A673 (cell line): ENCODE measurements at regions not wholly inside any gene's neighbourhood (a gene's known extent, or its start where the extent isn't known, plus 50 kb on each side); places are given as distances from the start of the nearest gene placed in this dataset.

ENCODE experiments used
- BruUV-seq: library from RNA; stranded (reverse); fragments of 400-500 nt; replicated peaks from 2 replicates; lab custom pipeline; 2021; lab: Mats Ljungman, UMichigan
- CTCF ChIA-PET: fragments of 300-600 bp; sonication (Branson Sonifier 250); formaldehyde crosslinking; loops from one replicate; lab custom pipeline; 2022; ENCODE audit warnings: antibody characterized with exemption; lab: Charles Lee
- POLR2A ChIA-PET: fragments of 300-600 bp; sonication (Branson Sonifier 250); formaldehyde crosslinking; loops from one replicate; lab custom pipeline; 2022; ENCODE audit warnings: antibody characterized with exemption; ENCODE audit not compliant: low non-redundant PET; lab: Charles Lee
- DNase-seq: peaks from one replicate; pipeline ENCODE4 v3.0.0-alpha.2; 2015; ENCODE audit warnings: low spot score
- H3K27ac ChIP-seq: fragments of 200-600 bp; sonication (generic); 2 replicates; pipeline ENCODE4 v1.5.1; 2016; ENCODE audit warnings: mixed run types, low read depth, mild to moderate bottlenecking, mixed read lengths, antibody characterized with exemption, low read length; ENCODE audit not compliant: poor library complexity, severe bottlenecking
- H3K27me3 ChIP-seq: fragments of 200-600 bp; sonication (generic); replicated peaks from 2 replicates; pipeline ENCODE4 v1.6.1; 2017; ENCODE audit warnings: mixed run types, low read depth, mild to moderate bottlenecking, mixed read lengths, antibody characterized with exemption, low read length; ENCODE audit not compliant: insufficient read depth, poor library complexity
- H3K36me3 ChIP-seq: fragments of 200-600 bp; sonication (generic); 2 replicates; pipeline ENCODE4 v1.6.1; 2016; ENCODE audit warnings: mixed run types, mild to moderate bottlenecking, mixed read lengths, antibody characterized with exemption, low read length; ENCODE audit not compliant: insufficient read depth, poor library complexity, severe bottlenecking
- H3K4me1 ChIP-seq: fragments of 200-600 bp; sonication (generic); 2 replicates; pipeline ENCODE4 v1.6.1; 2017; ENCODE audit warnings: mixed run types, mild to moderate bottlenecking, mixed read lengths, antibody characterized with exemption, low read length; ENCODE audit not compliant: insufficient read depth, poor library complexity, severe bottlenecking
- H3K4me3 ChIP-seq: fragments of 200-600 bp; sonication (generic); 2 replicates; pipeline ENCODE4 v1.5.1; 2016; ENCODE audit warnings: low read depth, mixed run types, mild to moderate bottlenecking, mixed read lengths, low read length; ENCODE audit not compliant: poor library complexity, severe bottlenecking
- H3K9me3 ChIP-seq: fragments of 200-600 bp; sonication (generic); 2 replicates; pipeline ENCODE4 v1.6.1; 2016; ENCODE audit warnings: mixed run types, low read depth, mild to moderate bottlenecking, mixed read lengths, antibody characterized with exemption, low read length; ENCODE audit not compliant: poor library complexity, severe bottlenecking
- CTCF ChIP-seq: fragments of 300-800, 200-600 bp; sonication (generic); conservative IDR thresholded peaks from 2 replicates; pipeline ENCODE4 v1.5.1; 2017; ENCODE audit warnings: low read depth, mild to moderate bottlenecking, antibody characterized with exemption, low read length, moderate library complexity, mixed read lengths
- EZH2 ChIP-seq: fragments of 200-600 bp; sonication (generic); IDR thresholded peaks from 2 replicates; pipeline ENCODE4 v1.6.1; 2017; ENCODE audit warnings: borderline replicate concordance, low read depth, mild to moderate bottlenecking, mixed read lengths, antibody characterized with exemption, low read length; ENCODE audit not compliant: poor library complexity, severe bottlenecking
- intact Hi-C: fragments of 100-400 bp; cut with micrococcal nuclease; formaldehyde crosslinking; loops from one replicate; pipeline ENCODE4 v1.10.0; 2022; ENCODE audit not compliant: unreplicated experiment

- no peaks in the 10 kb centered on the region for H3K36me3 ChIP-seq
- H3K27ac ChIP-seq = no peak overlapping the region
- H3K27me3 ChIP-seq = no peaks in the 10 kb centered on the region
- CTCF ChIA-PET = no interaction called here
- TF ChIP-seq EZH2 = no peak
- no peak for TF ChIP-seq CTCF
- peaks cover 2% of the 10 kb centered on the region for H3K9me3 ChIP-seq
- DNase-seq = no peak
- POLR2A ChIA-PET = no interaction called here
- BruUV-seq = no TSS peak
- H3K4me1 ChIP-seq = no peaks in the 10 kb centered on the region
- H3K4me3 ChIP-seq = no peak overlapping the region
- intact Hi-C loops = no loop called here
Observed at GRCh38 chr12:114903083-114903691, 219.2 kb upstream of the TBX3 start.

GRCh38 chr12:114902665-114903064 is 218.7 kb upstream of the TBX3 start:
- ChIA-PET POLR2A (no interaction called here), CTCF (no interaction called here)
- H3K9me3 ChIP-seq = peaks cover 4% of the 10 kb centered on the region
- intact Hi-C loops = no loop called here
- no peaks in the 10 kb centered on the region for H3K4me1 ChIP-seq
- H3K4me3 ChIP-seq = no peak overlapping the region
- no peak for DNase-seq
- no TSS peak for BruUV-seq
- H3K36me3 ChIP-seq = no peaks in the 10 kb centered on the region
- TF ChIP-seq CTCF = no peak
- no peaks in the 10 kb centered on the region for H3K27me3 ChIP-seq
- H3K27ac ChIP-seq = no peak overlapping the region

GRCh38 chr12:114901316-114901715 is 217.3 kb upstream of the TBX3 start:
- intact Hi-C loops = no loop called here
- CTCF ChIA-PET = no interaction called here
- Histone ChIP-seq H3K4me3 (no peak overlapping the region), H3K27me3 (no peaks in the 10 kb centered on the region), H3K36me3 (no peaks in the 10 kb centered on the region), H3K27ac (no peak overlapping the region), H3K9me3 (peaks cover 4% of the 10 kb centered on the region), H3K4me1 (no peaks in the 10 kb centered on the region)
- no TSS peak for BruUV-seq
- no peak for TF ChIP-seq EZH2
- TF ChIP-seq CTCF = no peak
- POLR2A ChIA-PET = no interaction called here
- DNase-seq = no peak
